ENCODE measurements at regions not wholly inside any gene's neighbourhood (a gene's known extent, or its start where the extent isn't known, plus 50 kb on each side); places are given as distances from the start of the nearest gene placed in this dataset.
"Not testable (repeated sequence)": the region's sequence is repeated elsewhere in the genome, so short reads cannot be mapped to it uniquely, and the experiment has no call there.

DNA sequence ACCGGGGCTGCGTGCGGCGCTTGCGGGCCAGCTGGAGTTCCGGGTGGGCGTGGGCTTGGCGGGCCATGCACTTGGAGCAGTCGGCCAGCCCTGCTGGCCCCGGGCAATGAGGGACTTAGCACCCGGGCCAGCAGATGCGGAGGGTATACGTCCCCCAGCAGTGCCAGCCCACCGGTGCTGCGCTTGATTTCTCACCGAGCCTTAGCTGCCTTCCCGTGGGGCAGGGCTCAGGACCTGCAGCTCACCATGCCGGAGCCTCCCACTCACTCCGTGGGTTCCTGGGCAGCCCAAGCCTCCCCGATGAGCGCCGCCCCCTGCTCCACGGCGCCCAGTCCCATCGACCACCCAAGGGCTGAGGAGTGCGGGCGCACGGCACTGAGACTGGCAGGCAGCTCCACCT, 51.4 kb upstream of the INPP4B start:
- not testable (repeated sequence) for DNase-seq; H3K4me1 ChIP-seq (ENCODE audit: low read length); H3K9me2 ChIP-seq (replicated peaks; ENCODE audit: insufficient read depth, low read length); H3K36me3 ChIP-seq (ENCODE audit: insufficient read depth, low read length); H3K9ac ChIP-seq (ENCODE audit: low read length); H3K27ac ChIP-seq (ENCODE audit: low read length); H3K9me3 ChIP-seq (ENCODE audit: low read length); H3K27me3 ChIP-seq (ENCODE audit: low read length); H3K4me3 ChIP-seq (ENCODE audit: low read length); H3K4me2 ChIP-seq (ENCODE audit: low read depth, low read length, poor library complexity, severe bottlenecking); H4K20me1 ChIP-seq (ENCODE audit: insufficient read depth, low read depth, low read length); H2AFZ ChIP-seq (ENCODE audit: low read length); H3K79me2 ChIP-seq (ENCODE audit: low read length)

GRCh38 chr4:142900622-142901021, 54.5 kb upstream of the INPP4B start:
- H3K4me2 ChIP-seq (ENCODE audit: low read depth, low read length, poor library complexity, severe bottlenecking), result no peak overlapping the region
- no peak overlapping the region for H2AFZ ChIP-seq (ENCODE audit: low read length)
- no peak for DNase-seq
- no peaks in the 10 kb centered on the region for H3K79me2 ChIP-seq (ENCODE audit: low read length)
- no peaks in the 10 kb centered on the region for H3K9me2 ChIP-seq (replicated peaks; ENCODE audit: insufficient read depth, low read length)
- no peak overlapping the region for H3K27ac ChIP-seq (ENCODE audit: low read length)
- no peak overlapping the region for H3K9ac ChIP-seq (ENCODE audit: low read length)
- H3K9me3 ChIP-seq (ENCODE audit: low read length), result peaks cover 4% of the 10 kb centered on the region; the same call in 1 of the 2 replicates
- H3K4me1 ChIP-seq (ENCODE audit: low read length), result no peaks in the 10 kb centered on the region
- no peaks in the 10 kb centered on the region for H3K36me3 ChIP-seq (ENCODE audit: insufficient read depth, low read length)
- no peaks in the 10 kb centered on the region for H4K20me1 ChIP-seq (ENCODE audit: insufficient read depth, low read depth, low read length)
- H3K27me3 ChIP-seq (ENCODE audit: low read length), result no peaks in the 10 kb centered on the region
- H3K4me3 ChIP-seq (ENCODE audit: low read length), result no peak overlapping the region

DNA sequence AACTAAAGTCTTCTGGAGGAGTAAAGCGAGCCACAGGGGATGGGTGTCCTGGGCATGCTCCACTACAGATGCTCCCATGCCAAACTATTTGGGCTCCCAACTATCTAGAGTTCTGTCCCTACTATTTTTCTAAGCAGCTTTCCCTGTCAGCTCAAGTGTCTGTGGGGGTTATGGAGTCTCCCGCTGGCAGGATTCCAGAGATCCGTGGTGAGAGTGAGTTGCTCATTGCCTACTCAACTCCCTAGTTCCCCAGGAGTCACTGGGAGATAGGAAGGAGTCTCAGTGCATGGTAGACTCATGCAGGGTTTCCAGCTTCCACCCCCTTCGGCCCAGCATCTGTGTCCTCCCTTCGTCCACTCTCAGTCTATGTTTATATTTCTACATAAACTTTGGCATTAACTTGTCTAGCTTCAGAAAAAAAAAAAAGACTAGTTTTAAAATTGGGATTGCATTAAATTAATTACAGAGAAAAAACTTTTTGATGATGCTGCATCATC, 55.1 kb upstream of the INPP4B start:
- H3K9ac ChIP-seq (ENCODE audit: low read length), result no peak overlapping the region
- H2AFZ ChIP-seq (ENCODE audit: low read length), result no peak overlapping the region
- H3K79me2 ChIP-seq (ENCODE audit: low read length), result no peaks in the 10 kb centered on the region
- no peak overlapping the region for H3K4me2 ChIP-seq (ENCODE audit: low read depth, low read length, poor library complexity, severe bottlenecking)
- no peaks in the 10 kb centered on the region for H4K20me1 ChIP-seq (ENCODE audit: insufficient read depth, low read depth, low read length)
- H3K27ac ChIP-seq (ENCODE audit: low read length), result no peak overlapping the region
- no peaks in the 10 kb centered on the region for H3K27me3 ChIP-seq (ENCODE audit: low read length)
- H3K36me3 ChIP-seq (ENCODE audit: insufficient read depth, low read length), result no peaks in the 10 kb centered on the region
- no peaks in the 10 kb centered on the region for H3K4me1 ChIP-seq (ENCODE audit: low read length)
- no peak for DNase-seq
- H3K9me3 ChIP-seq (ENCODE audit: low read length), result peaks cover 4% of the 10 kb centered on the region; the same call in 1 of the 2 replicates
- H3K4me3 ChIP-seq (ENCODE audit: low read length), result no peak overlapping the region
- no peaks in the 10 kb centered on the region for H3K9me2 ChIP-seq (replicated peaks; ENCODE audit: insufficient read depth, low read length)

DNA sequence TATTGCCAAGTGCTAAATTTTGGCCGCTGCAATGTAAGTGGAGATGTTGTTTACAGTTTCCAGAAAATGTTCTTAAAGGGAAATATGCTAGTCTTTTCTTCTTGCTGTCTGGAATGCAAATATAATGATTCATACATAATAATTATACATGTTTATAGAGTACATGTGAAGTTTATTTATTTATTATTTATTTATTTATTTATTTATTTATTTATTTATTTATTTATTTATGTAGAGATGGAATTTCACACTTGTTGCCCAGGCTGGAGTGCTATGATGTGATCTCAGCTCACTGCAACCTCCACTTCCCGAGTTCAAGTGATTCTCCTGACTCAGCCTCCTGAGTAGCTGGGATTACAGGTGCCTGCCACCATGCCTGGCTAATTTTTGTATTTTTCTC, 57.5 kb upstream of the INPP4B start:
- H3K27me3 ChIP-seq (ENCODE audit: low read length); H3K4me3 ChIP-seq (ENCODE audit: low read length); H3K9me3 ChIP-seq (ENCODE audit: low read length); H3K4me2 ChIP-seq (ENCODE audit: low read depth, low read length, poor library complexity, severe bottlenecking); H3K9ac ChIP-seq (ENCODE audit: low read length); H3K27ac ChIP-seq (ENCODE audit: low read length); H3K36me3 ChIP-seq (ENCODE audit: insufficient read depth, low read length); DNase-seq; H4K20me1 ChIP-seq (ENCODE audit: insufficient read depth, low read depth, low read length); H3K79me2 ChIP-seq (ENCODE audit: low read length); H2AFZ ChIP-seq (ENCODE audit: low read length); H3K9me2 ChIP-seq (replicated peaks; ENCODE audit: insufficient read depth, low read length); H3K4me1 ChIP-seq (ENCODE audit: low read length): not testable (repeated sequence)

- H3K27me3 ChIP-seq (ENCODE audit: low read length), result no peaks in the 10 kb centered on the region
- H3K4me1 ChIP-seq (ENCODE audit: low read length), result no peaks in the 10 kb centered on the region
- no peak overlapping the region for H3K4me3 ChIP-seq (ENCODE audit: low read length)
- H3K79me2 ChIP-seq (ENCODE audit: low read length), result no peaks in the 10 kb centered on the region
- H3K36me3 ChIP-seq (ENCODE audit: insufficient read depth, low read length), result no peaks in the 10 kb centered on the region
- no peak overlapping the region for H3K27ac ChIP-seq (ENCODE audit: low read length)
- no peak for DNase-seq
- H3K9me2 ChIP-seq (replicated peaks; ENCODE audit: insufficient read depth, low read length), result no peaks in the 10 kb centered on the region
- no peaks in the 10 kb centered on the region for H4K20me1 ChIP-seq (ENCODE audit: insufficient read depth, low read depth, low read length)
- H3K4me2 ChIP-seq (ENCODE audit: low read depth, low read length, poor library complexity, severe bottlenecking), result no peak overlapping the region
- H2AFZ ChIP-seq (ENCODE audit: low read length), result no peak overlapping the region
- peaks cover 6% of the 10 kb centered on the region; the same call in 1 of the 2 replicates for H3K9me3 ChIP-seq (ENCODE audit: low read length)
- H3K9ac ChIP-seq (ENCODE audit: low read length), result no peak overlapping the region
These were observed 63.8 kb upstream of the INPP4B start for GRCh38 chr4:142909908-142910307.

DNA sequence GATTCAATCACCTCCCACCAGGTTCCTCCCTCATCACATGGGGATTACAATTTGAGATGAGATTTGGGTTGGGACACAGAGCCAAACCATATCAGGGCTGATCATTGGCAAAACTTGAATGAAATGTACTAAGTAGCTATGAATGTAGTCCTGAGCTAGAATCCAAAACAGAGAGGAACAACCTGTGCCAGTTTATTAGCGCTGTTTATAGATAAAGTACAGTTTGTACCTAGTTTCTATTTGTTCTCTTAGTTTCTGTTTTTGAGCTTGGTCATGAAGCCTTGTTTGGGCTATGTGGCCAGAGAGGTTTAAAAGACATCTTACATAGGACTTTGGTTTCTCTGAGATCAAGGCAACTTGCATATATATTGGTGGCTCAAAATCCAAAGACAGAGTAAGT, 66.9 kb upstream of the INPP4B start:
- no peaks in the 10 kb centered on the region for H3K27me3 ChIP-seq (ENCODE audit: low read length)
- H3K27ac ChIP-seq (ENCODE audit: low read length), result no peak overlapping the region
- no peak overlapping the region for H3K4me3 ChIP-seq (ENCODE audit: low read length)
- H2AFZ ChIP-seq (ENCODE audit: low read length), result no peak overlapping the region
- H3K9me2 ChIP-seq (replicated peaks; ENCODE audit: insufficient read depth, low read length), result no peaks in the 10 kb centered on the region
- DNase-seq, result no peak
- peaks cover 2% of the 10 kb centered on the region; the same call in 1 of the 2 replicates for H3K9me3 ChIP-seq (ENCODE audit: low read length)
- H3K9ac ChIP-seq (ENCODE audit: low read length), result no peak overlapping the region
- no peaks in the 10 kb centered on the region for H3K4me1 ChIP-seq (ENCODE audit: low read length)
- H3K79me2 ChIP-seq (ENCODE audit: low read length), result no peaks in the 10 kb centered on the region
- H3K4me2 ChIP-seq (ENCODE audit: low read depth, low read length, poor library complexity, severe bottlenecking), result no peak overlapping the region
- no peaks in the 10 kb centered on the region for H4K20me1 ChIP-seq (ENCODE audit: insufficient read depth, low read depth, low read length)
- no peaks in the 10 kb centered on the region for H3K36me3 ChIP-seq (ENCODE audit: insufficient read depth, low read length)

DNA sequence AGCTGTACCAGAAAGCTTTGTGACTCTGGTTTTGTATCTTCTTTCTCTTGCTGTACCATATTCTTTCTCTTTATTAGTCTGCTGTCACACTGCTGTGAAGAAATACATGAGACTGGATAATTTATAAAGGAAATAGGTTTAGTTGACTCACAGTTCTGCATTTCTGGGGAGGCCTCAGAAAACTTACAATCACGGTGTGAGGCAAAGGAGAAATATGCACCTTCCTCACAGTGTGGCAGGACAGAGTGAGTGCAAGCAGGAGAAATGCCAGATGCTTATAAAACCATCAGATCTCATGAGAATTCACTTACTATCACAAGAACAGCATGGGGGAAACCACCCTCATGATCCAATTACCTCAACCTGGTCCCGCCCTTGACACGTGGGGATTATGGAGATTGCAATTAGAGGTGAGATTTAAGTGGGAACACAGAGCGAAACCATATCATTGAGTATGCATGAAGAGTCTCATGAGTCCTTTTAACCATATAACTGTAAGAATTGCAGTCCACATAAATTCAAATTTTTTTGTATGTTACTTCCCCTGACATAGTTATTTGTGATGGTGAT, 67.4 kb upstream of the INPP4B start:
- Histone ChIP-seq H4K20me1 (ENCODE audit: insufficient read depth, low read depth, low read length) (no peaks in the 10 kb centered on the region), H3K27me3 (ENCODE audit: low read length) (no peaks in the 10 kb centered on the region), H3K27ac (ENCODE audit: low read length) (no peak overlapping the region), H2AFZ (ENCODE audit: low read length) (no peak overlapping the region), H3K4me1 (ENCODE audit: low read length) (no peaks in the 10 kb centered on the region), H3K9me3 (ENCODE audit: low read length) (peaks cover 2% of the 10 kb centered on the region; the same call in 1 of the 2 replicates), H3K9me2 (replicated peaks; ENCODE audit: insufficient read depth, low read length) (no peaks in the 10 kb centered on the region), H3K79me2 (ENCODE audit: low read length) (no peaks in the 10 kb centered on the region), H3K9ac (ENCODE audit: low read length) (no peak overlapping the region), H3K4me3 (ENCODE audit: low read length) (no peak overlapping the region), H3K4me2 (ENCODE audit: low read depth, low read length, poor library complexity, severe bottlenecking) (no peak overlapping the region), H3K36me3 (ENCODE audit: insufficient read depth, low read length) (no peaks in the 10 kb centered on the region)
- DNase-seq, result no peak

DNA sequence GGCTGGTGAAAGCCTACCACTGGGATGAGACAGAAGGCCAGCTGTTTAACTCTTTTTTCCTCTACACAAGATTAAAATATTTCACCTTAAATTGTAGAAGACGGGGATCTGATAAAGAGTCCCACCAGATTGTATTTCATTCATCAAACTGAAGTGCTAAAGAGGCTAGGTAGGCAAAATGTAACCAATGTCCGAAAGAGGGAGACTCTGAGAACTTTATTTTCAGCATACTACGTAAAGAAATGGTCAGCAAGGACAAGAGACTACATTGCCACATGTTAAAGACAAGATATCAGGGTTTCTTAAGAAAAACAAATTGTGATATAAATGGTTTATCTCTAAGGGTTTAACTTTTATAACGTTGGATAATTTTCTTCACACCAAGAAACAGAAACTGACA, 71.6 kb upstream of the INPP4B start:
- Histone ChIP-seq H3K9me2 (replicated peaks; ENCODE audit: insufficient read depth, low read length) (no peaks in the 10 kb centered on the region), H3K4me2 (ENCODE audit: low read depth, low read length, poor library complexity, severe bottlenecking) (no peak overlapping the region), H3K27me3 (ENCODE audit: low read length) (no peaks in the 10 kb centered on the region), H3K9me3 (ENCODE audit: low read length) (no peaks in the 10 kb centered on the region), H2AFZ (ENCODE audit: low read length) (no peak overlapping the region), H4K20me1 (ENCODE audit: insufficient read depth, low read depth, low read length) (no peaks in the 10 kb centered on the region), H3K4me1 (ENCODE audit: low read length) (no peaks in the 10 kb centered on the region), H3K4me3 (ENCODE audit: low read length) (no peak overlapping the region), H3K9ac (ENCODE audit: low read length) (no peak overlapping the region), H3K36me3 (ENCODE audit: insufficient read depth, low read length) (no peaks in the 10 kb centered on the region), H3K79me2 (ENCODE audit: low read length) (no peaks in the 10 kb centered on the region), H3K27ac (ENCODE audit: low read length) (no peak overlapping the region)
- no peak for DNase-seq

DNA sequence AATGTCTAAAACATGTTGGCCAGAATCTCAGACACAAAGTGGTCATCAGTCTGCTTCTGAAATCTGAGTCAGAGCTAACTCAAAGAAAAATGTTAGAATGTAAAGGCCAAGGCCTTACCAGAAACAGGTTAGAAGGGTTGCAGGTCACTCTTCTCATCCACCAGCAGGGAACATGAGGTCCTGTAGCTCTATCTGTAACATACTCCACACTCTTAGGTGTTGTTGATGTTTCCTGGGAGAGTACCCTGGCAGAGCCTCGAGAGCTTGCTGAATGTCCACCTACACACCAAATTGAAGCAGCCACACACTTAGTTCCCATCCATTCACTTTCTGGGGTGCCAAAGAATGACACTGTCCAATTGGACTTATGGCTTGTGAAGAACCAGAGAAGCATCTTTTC, 76.6 kb upstream of the INPP4B start:
- H3K27ac ChIP-seq (ENCODE audit: low read length), result no peak overlapping the region
- no peaks in the 10 kb centered on the region for H3K27me3 ChIP-seq (ENCODE audit: low read length)
- H3K4me1 ChIP-seq (ENCODE audit: low read length), result no peaks in the 10 kb centered on the region
- H3K79me2 ChIP-seq (ENCODE audit: low read length), result no peaks in the 10 kb centered on the region
- H3K4me3 ChIP-seq (ENCODE audit: low read length), result no peak overlapping the region
- no peak overlapping the region for H3K9ac ChIP-seq (ENCODE audit: low read length)
- no peak for DNase-seq
- no peaks in the 10 kb centered on the region for H3K9me2 ChIP-seq (replicated peaks; ENCODE audit: insufficient read depth, low read length)
- no peaks in the 10 kb centered on the region for H3K9me3 ChIP-seq (ENCODE audit: low read length)
- no peak overlapping the region for H3K4me2 ChIP-seq (ENCODE audit: low read depth, low read length, poor library complexity, severe bottlenecking)
- no peaks in the 10 kb centered on the region for H3K36me3 ChIP-seq (ENCODE audit: insufficient read depth, low read length)
- no peak overlapping the region for H2AFZ ChIP-seq (ENCODE audit: low read length)
- no peaks in the 10 kb centered on the region for H4K20me1 ChIP-seq (ENCODE audit: insufficient read depth, low read depth, low read length)

Data from Karpas-422 (cell line).